MM.1S (cell line): ENCODE measurements at regions not wholly inside any gene's neighbourhood (a gene's known extent, or its start where the extent isn't known, plus 50 kb on each side); places are given as distances from the start of the nearest gene placed in this dataset.
A peak's percentile ranks its signal among the peaks of the same experiment; 100 is the strongest.

Experiments
- EZH2 ChIP-seq: fragments of 300-600 bp; sonication (generic); optimal IDR thresholded peaks from 2 replicates; pipeline ENCODE3; 2017; ENCODE audit warnings: low read depth, mild to moderate bottlenecking, antibody characterized with exemption, low read length, mixed read lengths
- TF ChIP-seq, protein P1 (sequence below): fragments of 300-600 bp; sonication (generic); IDR thresholded peaks from 2 replicates; pipeline ENCODE4 v1.5.1; 2016; ENCODE audit warnings: antibody characterized with exemption, low read length, mixed read lengths

DNA sequence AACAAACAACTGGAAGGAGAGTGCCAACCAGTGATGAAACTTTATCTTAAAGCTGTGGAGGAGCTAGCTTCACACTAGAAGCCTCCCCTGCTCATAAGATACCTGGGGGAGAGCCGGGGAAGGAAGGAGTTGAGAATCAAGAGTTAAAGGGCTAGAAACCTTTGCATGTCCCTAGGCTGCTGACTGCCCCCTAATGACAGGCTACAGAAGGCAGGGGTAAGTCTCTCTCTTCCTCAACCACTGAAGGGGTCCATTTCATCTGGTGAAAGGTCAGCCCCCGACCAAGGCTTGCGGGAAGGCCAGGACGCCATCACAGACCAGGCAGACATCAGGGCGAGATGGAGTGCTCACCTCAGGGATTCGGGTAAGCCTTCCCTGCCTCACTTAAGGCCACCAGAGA is 65.6 kb upstream of the GRHL3 start:
- TF ChIP-seq, protein P1, sequence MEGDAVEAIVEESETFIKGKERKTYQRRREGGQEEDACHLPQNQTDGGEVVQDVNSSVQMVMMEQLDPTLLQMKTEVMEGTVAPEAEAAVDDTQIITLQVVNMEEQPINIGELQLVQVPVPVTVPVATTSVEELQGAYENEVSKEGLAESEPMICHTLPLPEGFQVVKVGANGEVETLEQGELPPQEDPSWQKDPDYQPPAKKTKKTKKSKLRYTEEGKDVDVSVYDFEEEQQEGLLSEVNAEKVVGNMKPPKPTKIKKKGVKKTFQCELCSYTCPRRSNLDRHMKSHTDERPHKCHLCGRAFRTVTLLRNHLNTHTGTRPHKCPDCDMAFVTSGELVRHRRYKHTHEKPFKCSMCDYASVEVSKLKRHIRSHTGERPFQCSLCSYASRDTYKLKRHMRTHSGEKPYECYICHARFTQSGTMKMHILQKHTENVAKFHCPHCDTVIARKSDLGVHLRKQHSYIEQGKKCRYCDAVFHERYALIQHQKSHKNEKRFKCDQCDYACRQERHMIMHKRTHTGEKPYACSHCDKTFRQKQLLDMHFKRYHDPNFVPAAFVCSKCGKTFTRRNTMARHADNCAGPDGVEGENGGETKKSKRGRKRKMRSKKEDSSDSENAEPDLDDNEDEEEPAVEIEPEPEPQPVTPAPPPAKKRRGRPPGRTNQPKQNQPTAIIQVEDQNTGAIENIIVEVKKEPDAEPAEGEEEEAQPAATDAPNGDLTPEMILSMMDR, result 0 out of 2 replicates have a peak, but pooled peaks have one; percentile 5
- no peak for TF ChIP-seq EZH2
